Bronchial epithelial cell (primary cell): ENCODE measurements at regions not wholly inside any gene's neighbourhood (a gene's known extent, or its start where the extent isn't known, plus 50 kb on each side); places are given as distances from the start of the nearest gene placed in this dataset.
"Not testable (repeated sequence)": the region's sequence is repeated elsewhere in the genome, so short reads cannot be mapped to it uniquely, and the experiment has no call there.

Experiments
- DNase-seq: peaks from one replicate; pipeline ENCODE4 v3.0.0-alpha.2; 2010; ENCODE audit warnings: low read depth
- FAIRE-seq: peaks from 2 replicates; lab custom pipeline; 2011; peaks lifted over from hg19 to GRCh38; lab: Jason Lieb, UNC
- H3K27me3 ChIP-seq: 2 replicates; pipeline ENCODE4 v1.5.1; 2011; ENCODE audit warnings: low read length; ENCODE audit not compliant: control insufficient read depth, insufficient read depth
- H3K36me3 ChIP-seq: 2 replicates; pipeline ENCODE4 v1.5.1; 2011; ENCODE audit warnings: low read length; ENCODE audit not compliant: control insufficient read depth, insufficient read depth
- H3K4me3 ChIP-seq: 2 replicates; pipeline ENCODE4 v1.5.1; 2011; ENCODE audit warnings: mild to moderate bottlenecking, low read depth, low read length, control low read depth
- TF ChIP-seq, protein P1 (sequence below): IDR thresholded peaks from 2 replicates; pipeline ENCODE4 v1.5.1; 2011; ENCODE audit warnings: mild to moderate bottlenecking, moderate library complexity, low read length, control low read depth, inconsistent platforms; ENCODE audit not compliant: insufficient read depth, severe bottlenecking

DNA sequence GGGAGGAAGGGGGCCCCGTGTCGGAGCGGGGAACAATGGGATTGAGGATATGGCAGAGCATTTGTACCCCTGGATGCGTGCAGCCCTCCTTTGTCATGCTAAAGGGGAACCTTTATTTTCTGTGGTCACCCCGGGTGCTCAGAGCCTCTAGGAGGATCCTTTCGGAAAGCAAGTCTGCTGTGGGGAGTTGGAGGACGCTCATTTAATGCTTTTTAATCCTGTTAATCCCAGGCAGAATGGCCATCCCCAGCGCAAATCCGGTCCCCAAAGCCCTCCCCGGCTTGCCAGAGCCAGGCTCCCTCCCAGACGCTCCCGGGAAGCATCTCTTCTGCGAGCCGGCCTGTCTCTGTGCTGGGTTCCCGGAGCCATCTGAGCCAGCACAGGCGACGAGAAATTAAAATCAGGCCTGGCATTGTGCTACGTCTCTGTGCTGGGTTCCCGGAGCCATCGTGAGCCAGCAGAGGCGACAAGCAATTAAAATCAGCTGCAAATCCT is 113.2 kb upstream of the PPP2R3B start:
- no peaks in the 10 kb centered on the region for H3K27me3 ChIP-seq
- FAIRE-seq (no peak), DNase-seq (no peak)
- H3K4me3 ChIP-seq = no peak overlapping the region
- TF ChIP-seq, protein P1, sequence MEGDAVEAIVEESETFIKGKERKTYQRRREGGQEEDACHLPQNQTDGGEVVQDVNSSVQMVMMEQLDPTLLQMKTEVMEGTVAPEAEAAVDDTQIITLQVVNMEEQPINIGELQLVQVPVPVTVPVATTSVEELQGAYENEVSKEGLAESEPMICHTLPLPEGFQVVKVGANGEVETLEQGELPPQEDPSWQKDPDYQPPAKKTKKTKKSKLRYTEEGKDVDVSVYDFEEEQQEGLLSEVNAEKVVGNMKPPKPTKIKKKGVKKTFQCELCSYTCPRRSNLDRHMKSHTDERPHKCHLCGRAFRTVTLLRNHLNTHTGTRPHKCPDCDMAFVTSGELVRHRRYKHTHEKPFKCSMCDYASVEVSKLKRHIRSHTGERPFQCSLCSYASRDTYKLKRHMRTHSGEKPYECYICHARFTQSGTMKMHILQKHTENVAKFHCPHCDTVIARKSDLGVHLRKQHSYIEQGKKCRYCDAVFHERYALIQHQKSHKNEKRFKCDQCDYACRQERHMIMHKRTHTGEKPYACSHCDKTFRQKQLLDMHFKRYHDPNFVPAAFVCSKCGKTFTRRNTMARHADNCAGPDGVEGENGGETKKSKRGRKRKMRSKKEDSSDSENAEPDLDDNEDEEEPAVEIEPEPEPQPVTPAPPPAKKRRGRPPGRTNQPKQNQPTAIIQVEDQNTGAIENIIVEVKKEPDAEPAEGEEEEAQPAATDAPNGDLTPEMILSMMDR = no peak
- no peaks in the 10 kb centered on the region for H3K36me3 ChIP-seq

DNA sequence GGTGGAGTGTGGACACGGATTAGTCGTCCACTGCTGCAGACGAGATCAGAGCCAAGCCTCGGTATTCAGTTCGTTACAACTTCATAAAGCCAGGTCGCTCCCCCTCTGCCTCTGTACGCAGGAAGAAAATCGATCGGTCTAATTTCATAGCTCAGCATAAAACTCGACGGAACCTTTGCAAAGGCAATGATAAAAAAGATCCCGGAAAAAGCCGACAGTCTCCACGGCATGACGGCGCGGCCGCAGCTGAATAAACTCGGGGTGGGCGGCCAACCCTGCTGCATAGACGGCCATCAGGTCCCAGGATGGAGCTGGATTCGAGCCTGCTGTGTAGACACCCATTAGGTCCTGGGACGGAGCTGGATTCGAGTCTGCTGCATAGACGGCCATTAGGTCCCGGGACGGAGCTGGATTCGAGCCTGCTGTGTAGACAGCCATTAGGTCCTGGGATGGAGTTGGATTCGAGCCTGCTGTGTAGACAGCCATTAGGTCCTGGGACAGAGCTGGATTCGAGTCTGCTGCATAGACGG is 113.8 kb upstream of the PPP2R3B start:
- TF ChIP-seq, protein P1 = no peak
- no peak for FAIRE-seq

DNA sequence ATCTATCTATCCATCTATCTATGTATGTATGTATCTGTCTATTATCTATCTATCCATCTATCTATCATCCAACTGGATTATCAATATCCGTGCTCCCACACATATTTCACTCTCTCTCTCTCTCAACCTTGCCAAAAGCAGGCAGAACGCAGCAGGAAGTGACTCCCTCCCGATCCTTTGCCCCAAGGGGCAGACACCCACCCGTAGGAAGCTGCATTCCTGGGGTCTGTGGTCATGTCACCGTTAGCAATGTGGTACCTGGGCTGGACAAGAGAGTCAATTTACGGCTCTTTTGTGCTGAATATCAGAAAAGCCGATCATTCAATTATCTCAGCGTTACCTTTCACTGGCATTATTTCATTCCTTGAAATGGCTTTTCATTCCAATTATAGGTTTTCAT is 119.6 kb upstream of the PPP2R3B start:
- Histone ChIP-seq H3K36me3 (no peaks in the 10 kb centered on the region), H3K4me3 (no peak overlapping the region), H3K27me3 (no peaks in the 10 kb centered on the region)
- no peak for DNase-seq
- TF ChIP-seq, protein P1 = no peak
- FAIRE-seq = no peak

More for the DNA sequence above, 113.8 kb upstream of the PPP2R3B start:
- DNase-seq = no peak
- Histone ChIP-seq H3K27me3 (no peaks in the 10 kb centered on the region), H3K36me3 (no peaks in the 10 kb centered on the region), H3K4me3 (no peak overlapping the region)

DNA sequence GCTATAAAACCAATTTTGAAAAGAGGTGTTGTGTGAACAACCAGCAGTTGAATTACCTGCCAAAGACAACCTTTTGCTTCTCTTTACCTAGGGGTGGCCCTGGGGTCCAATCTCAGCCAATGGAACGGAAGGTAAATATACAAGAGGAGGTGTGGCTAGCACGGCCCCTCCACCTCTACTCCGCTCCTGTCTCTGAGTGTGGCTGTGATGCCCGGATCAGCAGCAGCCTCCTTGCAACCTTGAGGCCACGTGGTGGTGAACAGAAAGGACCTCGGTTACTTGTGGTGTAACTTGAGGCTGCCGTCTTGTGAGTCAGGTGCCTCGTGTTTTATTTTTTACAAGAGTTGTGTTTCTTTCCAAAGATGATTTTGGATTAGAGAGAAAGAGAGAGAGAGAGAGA is 121.5 kb upstream of the PPP2R3B start:
- Histone ChIP-seq H3K27me3 (no peaks in the 10 kb centered on the region), H3K4me3 (no peak overlapping the region), H3K36me3 (no peaks in the 10 kb centered on the region)
- TF ChIP-seq, protein P1 = no peak
- FAIRE-seq = no peak
- no peak for DNase-seq

DNA sequence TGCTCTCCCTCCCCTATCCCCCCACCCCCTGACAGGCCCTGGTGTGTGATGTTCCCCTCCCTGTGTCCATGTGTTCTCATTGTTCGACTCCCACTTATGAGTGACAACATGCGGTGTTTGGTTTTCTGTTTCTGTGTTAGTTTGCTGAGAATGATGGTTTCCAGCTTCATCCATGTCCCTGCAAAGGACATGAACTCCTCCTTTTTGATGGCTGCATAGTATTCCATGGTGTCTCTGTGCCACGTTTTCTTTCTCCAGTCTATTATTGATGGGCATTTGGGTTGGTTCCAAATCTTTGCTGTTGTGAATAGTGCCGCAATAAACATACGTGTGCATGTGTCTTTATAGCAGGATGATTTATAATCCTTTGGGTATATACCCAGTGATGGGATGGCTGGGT is 121.8 kb upstream of the SHOX start:
- not testable (repeated sequence) for H3K4me3 ChIP-seq, H3K27me3 ChIP-seq, H3K36me3 ChIP-seq, DNase-seq, FAIRE-seq

DNA sequence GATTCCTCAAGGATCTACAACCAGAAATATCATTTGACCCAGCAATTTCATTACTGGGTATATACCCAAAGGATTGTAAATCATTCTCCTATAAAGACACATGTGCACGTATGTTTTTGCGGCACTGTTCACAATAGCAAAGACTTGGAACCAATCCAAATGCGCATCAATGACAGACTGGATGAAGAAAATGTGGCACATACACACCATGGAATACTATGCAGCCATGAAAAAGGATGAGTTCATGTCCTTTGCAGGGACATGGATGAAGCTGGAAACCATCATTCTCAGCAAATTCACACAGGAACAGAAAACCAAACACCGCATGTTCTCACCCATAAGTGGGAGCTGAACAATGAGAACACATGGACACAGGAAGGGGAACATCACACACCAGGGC is 119.5 kb upstream of the SHOX start:
- H3K4me3 ChIP-seq, H3K36me3 ChIP-seq, FAIRE-seq, H3K27me3 ChIP-seq, DNase-seq: not testable (repeated sequence)

DNA sequence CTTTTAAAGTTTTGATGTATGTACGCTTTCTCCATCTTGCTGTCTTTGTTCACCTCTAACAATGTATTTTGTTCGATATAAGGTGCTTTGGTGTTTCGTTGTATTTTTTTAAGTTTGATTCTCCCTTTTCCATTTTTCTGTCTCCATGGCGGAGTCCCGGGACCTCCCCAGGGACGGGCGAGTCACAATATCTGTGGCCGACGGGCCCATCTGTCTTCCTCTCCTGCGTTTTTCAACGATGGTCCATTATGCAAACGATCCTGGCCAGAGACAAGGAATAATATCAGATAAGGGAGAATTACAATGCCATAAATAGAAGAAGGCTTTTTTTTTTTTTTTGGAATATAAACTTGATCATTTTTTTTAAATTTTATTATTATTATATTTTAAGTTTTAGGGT is 112.3 kb upstream of the SHOX start:
- H3K27me3 ChIP-seq = no peaks in the 10 kb centered on the region
- DNase-seq (no peak), FAIRE-seq (no peak)
- no peak overlapping the region for H3K4me3 ChIP-seq
- no peaks in the 10 kb centered on the region for H3K36me3 ChIP-seq
- TF ChIP-seq, protein P1 = no peak
